ENCODE measurements at regions not wholly inside any gene's neighbourhood (a gene's known extent, or its start where the extent isn't known, plus 50 kb on each side); places are given as distances from the start of the nearest gene placed in this dataset.

DNA sequence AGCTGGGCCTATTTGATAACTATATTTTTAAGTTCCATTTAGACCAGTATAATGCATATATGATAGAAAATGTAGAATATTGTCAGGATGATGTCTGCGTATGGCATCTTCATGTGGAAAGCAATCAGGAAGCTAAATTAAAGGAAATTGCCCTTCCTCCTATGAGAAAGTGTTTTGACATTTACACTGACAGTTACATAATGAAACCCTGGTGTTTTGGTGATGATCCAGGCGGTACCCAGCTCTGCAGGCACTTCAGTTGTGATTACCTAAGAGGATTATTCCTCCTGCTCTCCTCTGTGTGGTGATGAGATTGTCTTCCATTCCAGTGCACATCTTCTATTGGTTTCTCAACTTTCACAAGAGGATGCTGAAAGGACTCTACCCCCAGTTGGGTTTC, 126.5 kb upstream of the MITF start:
- no peak for TF ChIP-seq SUZ12 (IDR thresholded peaks at IDR 0.05)
- TF ChIP-seq TARDBP (IDR thresholded peaks at IDR 0.05): no peak
- no peak for TF ChIP-seq ARNT (IDR thresholded peaks at IDR 0.05)
- TF ChIP-seq FOXM1 (IDR thresholded peaks at IDR 0.05; ENCODE audit: borderline replicate concordance): no peak
- no peak for TF ChIP-seq FOXK2 (IDR thresholded peaks at IDR 0.05)
- no peak for TF ChIP-seq ELF4 (IDR thresholded peaks at IDR 0.05)
- TF ChIP-seq FOXA1 (IDR thresholded peaks at IDR 0.05): no peak
- TF ChIP-seq SP1 (IDR thresholded peaks at IDR 0.05): no peak
- TF ChIP-seq BHLHE40 (IDR thresholded peaks at IDR 0.05; ENCODE audit: borderline replicate concordance): no peak
- no peak for TF ChIP-seq L3MBTL2 (conservative IDR thresholded peaks at IDR 0.05)
- no peak for TF ChIP-seq NFRKB (IDR thresholded peaks at IDR 0.05)
